Muscle layer of colon (tissue), 2 donors: ENCODE measurements at regions not wholly inside any gene's neighbourhood (a gene's known extent, or its start where the extent isn't known, plus 50 kb on each side); places are given as distances from the start of the nearest gene placed in this dataset.

Source experiments
- H3K27ac ChIP-seq: one replicate; pipeline ENCODE4 v1.7.0; 2013; ENCODE audit warnings: low read depth, mild to moderate bottlenecking, low read length, moderate library complexity
- H3K27me3 ChIP-seq, 2 donors: one replicate each; pipeline ENCODE4 v1.7.0; 2013; ENCODE audit warnings: low read length in 2 of 2, mild to moderate bottlenecking in 2 of 2; ENCODE audit not compliant: insufficient read depth in 2 of 2, control insufficient read depth in 1 of 2
- H3K36me3 ChIP-seq: one replicate; pipeline ENCODE4 v1.7.0; 2013; ENCODE audit warnings: mild to moderate bottlenecking, low read length; ENCODE audit not compliant: insufficient read depth
- H3K4me1 ChIP-seq: one replicate; pipeline ENCODE4 v1.7.0; 2013; ENCODE audit warnings: mild to moderate bottlenecking, low read length; ENCODE audit not compliant: insufficient read depth
- H3K4me3 ChIP-seq, 2 donors: one replicate each; pipeline ENCODE4 v1.7.0; 2013; ENCODE audit warnings: low read length in 2 of 2, low read depth in 1 of 2, mild to moderate bottlenecking in 1 of 2, moderate library complexity in 1 of 2
- H3K9ac ChIP-seq: one replicate; pipeline ENCODE4 v1.7.0; 2013; ENCODE audit warnings: low read length
- H3K9me3 ChIP-seq: one replicate; pipeline ENCODE4 v1.7.0; 2013; ENCODE audit warnings: mild to moderate bottlenecking, low read length
- donor health status: abdominal sarcoma.
- donor health status: Adenocarcinoma of cecum.

GRCh38 chr14:25551674-25552073 lies 501.7 kb upstream of the STXBP6 start:
- Histone ChIP-seq H3K27me3 (no peaks in the 10 kb centered on the region), H3K4me3 (no peak overlapping the region), H3K9me3 (no peaks in the 10 kb centered on the region), H3K4me1 (no peaks in the 10 kb centered on the region), H3K9ac (no peak overlapping the region), H3K27ac (no peak overlapping the region), H3K36me3 (no peaks in the 10 kb centered on the region)

- Histone ChIP-seq H3K4me1 (no peaks in the 10 kb centered on the region), H3K9ac (no peak overlapping the region), H3K27ac (no peak overlapping the region), H3K36me3 (no peaks in the 10 kb centered on the region), H3K27me3 (no peaks in the 10 kb centered on the region), H3K9me3 (no peaks in the 10 kb centered on the region), H3K4me3 (no peak overlapping the region)
These were observed 496.9 kb upstream of the STXBP6 start for GRCh38 chr14:25546826-25547225.

DNA sequence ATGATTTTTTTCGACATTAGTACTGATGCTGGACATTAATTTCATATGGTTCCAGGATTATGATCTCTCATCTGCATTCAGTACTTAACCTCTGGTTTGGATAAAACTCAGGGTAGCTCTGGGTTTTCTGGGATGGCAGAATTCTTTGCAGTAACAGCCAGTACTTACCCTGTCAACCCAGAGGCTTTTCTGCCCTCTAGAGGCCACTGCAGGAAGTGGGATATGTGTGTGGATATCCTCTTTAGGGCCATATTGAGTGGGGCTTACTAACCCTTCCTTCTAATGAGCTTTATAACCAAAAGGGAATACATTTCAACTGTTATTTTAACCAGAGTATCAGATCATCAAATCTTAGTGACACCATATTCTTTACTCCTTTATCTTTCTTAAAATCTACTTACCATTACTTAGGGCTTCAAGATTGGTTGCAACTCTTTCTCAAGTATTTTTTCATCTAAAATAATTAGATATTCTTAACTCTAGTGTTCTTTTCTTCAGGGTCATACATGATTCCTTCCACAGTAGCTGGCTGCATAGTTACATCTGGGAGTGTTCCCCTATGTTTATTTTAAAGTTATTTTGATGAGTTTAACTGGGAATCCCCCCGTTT lies 488.0 kb upstream of the STXBP6 start:
- H3K9me3 ChIP-seq: no peaks in the 10 kb centered on the region
- H3K4me1 ChIP-seq: no peaks in the 10 kb centered on the region
- no peak overlapping the region for H3K4me3 ChIP-seq
- H3K9ac ChIP-seq: no peak overlapping the region
- no peaks in the 10 kb centered on the region for H3K36me3 ChIP-seq
- H3K27me3 ChIP-seq: no peaks in the 10 kb centered on the region
- no peak overlapping the region for H3K27ac ChIP-seq

DNA sequence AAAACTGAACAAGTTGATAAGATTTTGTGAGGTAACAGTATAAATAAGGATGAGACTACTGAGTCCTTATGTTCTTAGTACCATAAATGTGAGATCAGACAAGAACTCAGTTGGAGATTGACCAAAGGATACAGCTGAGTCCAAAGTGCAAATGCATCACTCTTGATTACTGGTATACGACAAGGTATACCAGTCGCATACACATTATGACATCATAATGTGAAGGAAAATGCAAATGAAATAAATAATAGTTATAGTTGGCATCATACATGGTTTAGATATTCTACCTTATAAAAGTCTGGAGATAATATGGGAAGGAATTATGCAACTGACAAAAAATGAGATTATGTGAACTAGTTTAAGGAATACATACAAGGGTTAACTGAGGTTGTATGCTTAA lies 476.3 kb upstream of the STXBP6 start:
- H3K9ac ChIP-seq: no peak overlapping the region
- H3K27ac ChIP-seq: no peak overlapping the region
- H3K4me1 ChIP-seq: no peaks in the 10 kb centered on the region
- H3K27me3 ChIP-seq: no peaks in the 10 kb centered on the region
- H3K36me3 ChIP-seq: no peaks in the 10 kb centered on the region
- H3K9me3 ChIP-seq: no peaks in the 10 kb centered on the region
- no peak overlapping the region for H3K4me3 ChIP-seq

- no peak overlapping the region for H3K4me3 ChIP-seq
- H3K4me1 ChIP-seq: no peaks in the 10 kb centered on the region
- no peaks in the 10 kb centered on the region for H3K36me3 ChIP-seq
- H3K9me3 ChIP-seq: no peaks in the 10 kb centered on the region
- H3K27ac ChIP-seq: no peak overlapping the region
- H3K9ac ChIP-seq: no peak overlapping the region
- H3K27me3 ChIP-seq: no peaks in the 10 kb centered on the region
These were observed 473.0 kb upstream of the STXBP6 start for GRCh38 chr14:25522926-25523325.

DNA sequence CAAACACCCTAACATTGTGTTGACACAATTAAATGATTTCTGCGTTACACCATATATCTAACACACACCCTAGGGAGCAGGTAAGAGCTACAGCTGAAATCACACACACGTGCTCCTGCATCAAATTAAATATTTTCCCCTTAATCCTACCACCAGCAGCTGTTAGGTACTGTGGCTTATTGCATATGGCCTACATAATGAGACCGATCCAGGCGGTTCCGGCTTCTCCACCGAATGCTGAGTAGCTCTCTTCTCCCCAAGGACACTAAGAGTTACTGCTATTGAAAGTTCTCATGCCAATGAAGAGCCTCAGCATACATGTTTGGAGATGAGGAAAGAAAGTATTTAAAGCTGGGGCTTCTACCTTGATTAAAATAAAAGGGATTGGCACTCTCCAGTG lies 472.2 kb upstream of the STXBP6 start:
- no peaks in the 10 kb centered on the region for H3K36me3 ChIP-seq
- H3K9ac ChIP-seq: no peak overlapping the region
- no peaks in the 10 kb centered on the region for H3K27me3 ChIP-seq
- no peaks in the 10 kb centered on the region for H3K9me3 ChIP-seq
- no peak overlapping the region for H3K4me3 ChIP-seq
- H3K4me1 ChIP-seq: no peaks in the 10 kb centered on the region
- no peak overlapping the region for H3K27ac ChIP-seq

DNA sequence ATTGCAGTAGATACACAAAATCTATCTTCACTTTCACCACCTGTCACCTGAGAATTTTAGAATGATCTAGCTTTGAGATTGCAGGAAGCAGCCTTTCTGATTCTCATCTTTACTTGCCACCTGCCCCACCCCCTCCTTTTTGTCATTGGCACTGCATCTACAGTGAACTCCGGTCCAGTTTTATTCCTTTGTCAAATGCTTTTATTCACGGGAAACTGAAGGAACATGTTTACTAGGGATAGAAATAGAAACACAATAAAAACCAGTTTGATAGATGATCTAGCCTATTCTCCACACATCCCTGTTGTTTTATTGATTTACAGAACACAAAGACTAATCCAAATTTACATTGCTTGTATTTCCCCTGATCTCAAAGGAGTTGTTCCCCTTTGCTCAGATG lies 471.7 kb upstream of the STXBP6 start:
- no peak overlapping the region for H3K27ac ChIP-seq

DNA sequence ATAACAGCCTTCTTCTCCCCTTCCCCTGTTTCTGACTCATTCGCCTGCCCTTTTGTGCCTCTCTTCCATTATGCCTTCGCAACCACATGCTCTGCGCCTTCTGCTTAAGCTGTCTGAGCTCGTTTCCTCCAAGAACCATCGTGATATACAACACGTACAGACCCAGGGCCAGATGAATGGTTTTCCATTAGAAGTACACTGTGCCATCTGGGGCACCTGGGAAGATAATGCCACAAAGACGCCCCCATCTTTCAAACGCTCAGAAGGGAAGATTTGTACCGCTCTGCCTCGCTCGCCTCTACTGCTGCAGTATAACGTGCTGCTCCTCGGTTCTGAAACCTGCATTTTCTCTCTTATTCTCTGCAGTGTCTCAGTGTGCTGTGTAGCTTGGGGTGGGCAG lies 470.9 kb upstream of the STXBP6 start:
- Histone ChIP-seq H3K9me3 (no peaks in the 10 kb centered on the region), H3K4me1 (no peaks in the 10 kb centered on the region), H3K36me3 (no peaks in the 10 kb centered on the region), H3K27me3 (no peaks in the 10 kb centered on the region), H3K27ac (no peak overlapping the region), H3K4me3 (no peak overlapping the region), H3K9ac (no peak overlapping the region)

More for the DNA sequence above, 471.7 kb upstream of the STXBP6 start:
- H3K9me3 ChIP-seq: no peaks in the 10 kb centered on the region
- no peak overlapping the region for H3K9ac ChIP-seq
- no peaks in the 10 kb centered on the region for H3K4me1 ChIP-seq
- no peak overlapping the region for H3K4me3 ChIP-seq
- H3K27me3 ChIP-seq: no peaks in the 10 kb centered on the region
- no peaks in the 10 kb centered on the region for H3K36me3 ChIP-seq

GRCh38 chr14:25518364-25518763 lies 468.4 kb upstream of the STXBP6 start:
- Histone ChIP-seq H3K4me1 (no peaks in the 10 kb centered on the region), H3K27ac (no peak overlapping the region), H3K9me3 (no peaks in the 10 kb centered on the region), H3K4me3 (no peak overlapping the region), H3K9ac (no peak overlapping the region), H3K27me3 (no peaks in the 10 kb centered on the region), H3K36me3 (no peaks in the 10 kb centered on the region)

DNA sequence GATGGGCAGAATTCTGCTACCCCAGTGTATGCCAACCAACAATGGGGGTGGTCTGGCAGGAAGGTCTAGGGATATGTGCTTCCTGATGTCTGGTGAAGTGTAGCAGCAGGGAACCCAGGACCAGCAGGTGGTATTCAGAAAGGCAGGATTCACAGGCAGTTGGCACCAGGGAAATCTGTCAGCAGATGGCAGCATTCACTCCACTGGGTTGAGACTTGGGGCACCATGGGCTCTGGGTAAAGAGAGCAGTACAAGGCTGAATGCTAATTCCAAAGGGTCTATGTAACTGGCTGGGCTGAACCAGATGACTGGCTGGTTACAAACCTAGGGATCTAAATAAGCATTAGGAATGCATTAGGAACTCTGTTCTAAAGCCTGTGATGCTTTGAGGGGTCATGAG lies 466.9 kb upstream of the STXBP6 start:
- Histone ChIP-seq H3K4me1 (no peaks in the 10 kb centered on the region), H3K9ac (no peak overlapping the region), H3K36me3 (no peaks in the 10 kb centered on the region), H3K4me3 (no peak overlapping the region), H3K27me3 (no peaks in the 10 kb centered on the region), H3K27ac (no peak overlapping the region), H3K9me3 (no peaks in the 10 kb centered on the region)

DNA sequence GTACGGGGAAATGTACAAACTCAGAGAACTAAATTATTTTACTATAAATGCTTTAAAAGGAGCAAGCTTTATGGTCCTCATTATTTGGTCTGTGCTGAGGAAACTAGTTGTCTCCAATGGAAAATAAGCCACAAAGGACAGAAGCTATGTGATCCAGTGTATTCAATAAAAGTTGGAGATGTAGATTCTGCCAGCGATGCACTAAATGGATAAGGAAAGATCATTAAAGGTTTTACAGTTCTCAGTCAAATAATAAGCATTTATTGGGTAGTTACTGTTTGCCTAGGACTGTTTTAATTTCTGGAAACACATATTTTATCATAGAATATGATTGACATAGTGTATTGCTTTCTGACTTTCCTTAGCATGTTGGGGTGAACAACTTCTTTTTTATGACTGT lies 458.9 kb upstream of the STXBP6 start:
- no peaks in the 10 kb centered on the region for H3K9me3 ChIP-seq
- no peaks in the 10 kb centered on the region for H3K27me3 ChIP-seq
- H3K36me3 ChIP-seq: no peaks in the 10 kb centered on the region
- no peaks in the 10 kb centered on the region for H3K4me1 ChIP-seq
- H3K9ac ChIP-seq: no peak overlapping the region
- no peak overlapping the region for H3K27ac ChIP-seq
- H3K4me3 ChIP-seq: no peak overlapping the region

GRCh38 chr14:25501749-25502148 lies 451.8 kb upstream of the STXBP6 start:
- H3K27ac ChIP-seq: no peak overlapping the region
- H3K9me3 ChIP-seq: no peaks in the 10 kb centered on the region
- no peaks in the 10 kb centered on the region for H3K4me1 ChIP-seq
- no peak overlapping the region for H3K4me3 ChIP-seq
- H3K27me3 ChIP-seq: no peaks in the 10 kb centered on the region
- H3K9ac ChIP-seq: no peak overlapping the region
- H3K36me3 ChIP-seq: no peaks in the 10 kb centered on the region
